ENCODE measurements at regions not wholly inside any gene's neighbourhood (a gene's known extent, or its start where the extent isn't known, plus 50 kb on each side); places are given as distances from the start of the nearest gene placed in this dataset.

DNA sequence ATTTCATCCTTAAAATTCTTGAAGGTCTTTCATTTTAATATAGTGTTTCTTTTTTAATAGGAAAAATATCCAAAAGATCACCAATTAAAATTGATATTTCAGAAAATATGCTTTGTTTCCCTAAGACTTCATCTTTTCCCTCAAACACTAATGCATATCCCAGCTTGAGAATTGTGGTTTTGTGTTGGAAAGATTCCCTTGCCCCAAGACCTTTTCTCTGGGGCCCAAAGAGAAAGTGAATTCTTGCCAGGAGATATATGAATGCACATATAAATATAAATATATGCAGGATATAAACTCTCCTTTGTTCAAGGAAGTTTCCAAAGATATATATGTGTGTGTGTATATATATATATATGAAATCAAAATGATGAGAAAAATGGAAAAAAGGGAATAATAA, 241.2 kb downstream of the FAM76B start:
- H3K27ac ChIP-seq, result no peak overlapping the region
- H3K36me3 ChIP-seq (ENCODE audit: insufficient read depth in 1 of 2, low read depth in 1 of 2), result no peaks in the 10 kb centered on the region
- no peaks in the 10 kb centered on the region for H3K9me3 ChIP-seq
- intact Hi-C loops (cut with DNase I), result no loop called here
- TF ChIP-seq, protein P1, sequence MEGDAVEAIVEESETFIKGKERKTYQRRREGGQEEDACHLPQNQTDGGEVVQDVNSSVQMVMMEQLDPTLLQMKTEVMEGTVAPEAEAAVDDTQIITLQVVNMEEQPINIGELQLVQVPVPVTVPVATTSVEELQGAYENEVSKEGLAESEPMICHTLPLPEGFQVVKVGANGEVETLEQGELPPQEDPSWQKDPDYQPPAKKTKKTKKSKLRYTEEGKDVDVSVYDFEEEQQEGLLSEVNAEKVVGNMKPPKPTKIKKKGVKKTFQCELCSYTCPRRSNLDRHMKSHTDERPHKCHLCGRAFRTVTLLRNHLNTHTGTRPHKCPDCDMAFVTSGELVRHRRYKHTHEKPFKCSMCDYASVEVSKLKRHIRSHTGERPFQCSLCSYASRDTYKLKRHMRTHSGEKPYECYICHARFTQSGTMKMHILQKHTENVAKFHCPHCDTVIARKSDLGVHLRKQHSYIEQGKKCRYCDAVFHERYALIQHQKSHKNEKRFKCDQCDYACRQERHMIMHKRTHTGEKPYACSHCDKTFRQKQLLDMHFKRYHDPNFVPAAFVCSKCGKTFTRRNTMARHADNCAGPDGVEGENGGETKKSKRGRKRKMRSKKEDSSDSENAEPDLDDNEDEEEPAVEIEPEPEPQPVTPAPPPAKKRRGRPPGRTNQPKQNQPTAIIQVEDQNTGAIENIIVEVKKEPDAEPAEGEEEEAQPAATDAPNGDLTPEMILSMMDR (IDR thresholded peaks at IDR 0.05), result no peak
- ATAC-seq (no peak), DNase-seq (no peak)
- no peaks in the 10 kb centered on the region for H3K27me3 ChIP-seq (ENCODE audit: insufficient read depth in 3 of 3, low read length in 2 of 3)
- no peak overlapping the region for H3K4me3 ChIP-seq
- no peaks in the 10 kb centered on the region for H3K4me1 ChIP-seq

DNA sequence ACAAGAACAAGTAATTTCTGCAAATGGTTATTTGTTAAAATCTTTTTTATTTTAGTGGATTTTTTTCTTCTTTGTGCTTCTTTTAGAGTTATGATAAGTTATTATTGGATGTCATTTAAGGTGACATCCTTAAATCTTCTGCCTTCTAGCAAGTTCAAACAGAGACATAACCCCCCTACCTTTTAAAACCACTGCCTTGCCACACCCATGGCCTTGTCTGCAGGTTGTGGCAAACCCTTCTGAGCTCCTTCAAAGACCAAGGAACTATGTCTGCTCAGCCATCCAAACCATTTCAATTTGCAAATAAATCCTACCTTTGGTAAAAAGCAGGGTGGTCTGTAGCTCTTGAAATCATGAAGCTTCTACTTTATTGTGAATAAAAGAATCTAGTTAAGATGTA, 241.6 kb downstream of the FAM76B start:
- intact Hi-C loops (cut with DNase I), result no loop called here
- no peaks in the 10 kb centered on the region for H3K4me1 ChIP-seq
- no peaks in the 10 kb centered on the region for H3K9me3 ChIP-seq
- no peak overlapping the region for H3K27ac ChIP-seq
- ATAC-seq (no peak), DNase-seq (no peak)
- no peak overlapping the region for H3K4me3 ChIP-seq
- H3K36me3 ChIP-seq (ENCODE audit: insufficient read depth in 1 of 2, low read depth in 1 of 2), result no peaks in the 10 kb centered on the region
- TF ChIP-seq, protein P1 (IDR thresholded peaks at IDR 0.05), result no peak
- H3K27me3 ChIP-seq (ENCODE audit: insufficient read depth in 3 of 3, low read length in 2 of 3), result no peaks in the 10 kb centered on the region

DNA sequence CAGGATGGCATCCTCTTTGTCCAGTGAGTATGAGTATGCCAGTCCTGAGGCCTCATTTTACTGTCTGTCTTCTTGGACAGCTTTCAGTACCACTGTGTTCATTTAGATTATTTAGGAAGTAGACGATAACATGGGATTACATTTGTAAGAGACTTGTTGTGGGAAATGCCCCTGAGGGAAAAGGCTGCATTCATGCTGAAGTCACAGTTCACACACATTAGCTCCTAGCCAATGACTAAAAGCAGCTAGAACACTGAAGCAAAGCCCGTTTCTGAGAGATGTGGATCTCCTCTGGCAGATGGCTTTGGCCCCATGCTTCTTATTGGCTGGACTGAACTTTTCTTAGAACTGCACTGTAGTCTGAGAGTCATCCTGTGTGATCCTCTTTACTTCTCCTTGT, 242.4 kb downstream of the FAM76B start:
- Histone ChIP-seq H3K27ac (no peak overlapping the region), H3K4me3 (no peak overlapping the region), H3K9me3 (no peaks in the 10 kb centered on the region), H3K36me3 (ENCODE audit: insufficient read depth in 1 of 2, low read depth in 1 of 2) (no peaks in the 10 kb centered on the region), H3K27me3 (ENCODE audit: insufficient read depth in 3 of 3, low read length in 2 of 3) (no peaks in the 10 kb centered on the region), H3K4me1 (no peaks in the 10 kb centered on the region)
- DNase-seq (no peak), ATAC-seq (no peak)
- TF ChIP-seq, protein P1 (IDR thresholded peaks at IDR 0.05), result no peak
- intact Hi-C loops (cut with DNase I), result no loop called here
- 31 to 56% (median 32%) methylated on average over 2 of the region's 2 CpGs for WGBS, 3 donors

DNA sequence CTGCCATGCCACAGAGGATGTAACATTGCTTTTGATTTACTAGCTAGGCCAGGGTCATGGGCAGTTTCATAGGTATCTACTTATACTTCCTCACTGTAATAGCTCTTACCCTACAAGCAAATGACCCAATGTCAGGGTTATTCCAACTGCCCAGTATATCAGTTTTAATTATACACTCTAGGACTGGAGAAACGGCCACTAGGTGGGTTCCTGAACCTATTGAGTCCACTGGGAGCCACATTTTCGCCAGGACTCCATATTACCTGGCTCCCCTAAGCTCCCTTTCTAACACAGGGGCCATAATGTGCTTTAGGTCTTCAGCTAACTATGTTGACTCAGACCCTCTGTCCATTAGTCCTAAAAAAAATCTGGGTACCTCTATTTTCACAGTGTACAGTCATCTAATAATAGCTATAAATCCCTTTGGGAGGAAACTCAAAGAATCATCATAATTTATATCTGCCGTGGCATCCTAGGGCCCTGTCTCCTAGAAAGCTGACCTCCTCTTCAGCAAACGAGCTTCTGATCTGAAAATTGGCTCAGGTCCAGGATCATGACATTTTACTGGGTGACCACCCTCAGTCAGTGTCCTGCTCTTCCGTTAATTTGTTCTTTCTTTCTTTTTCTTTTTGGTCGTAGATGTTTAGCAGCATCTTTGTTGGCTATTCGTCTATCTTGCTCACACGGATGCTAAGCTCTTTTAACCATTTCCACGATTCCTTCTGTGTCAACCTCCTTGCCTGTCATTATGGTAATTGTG, 244.3 kb downstream of the FAM76B start:
- H3K4me3 ChIP-seq, result no peak overlapping the region
- 65 to 74% (median 72%) methylated on average over 9 of the region's 9 CpGs for WGBS, 3 donors
- no peaks in the 10 kb centered on the region for H3K27me3 ChIP-seq (ENCODE audit: insufficient read depth in 3 of 3, low read length in 2 of 3)
- no peaks in the 10 kb centered on the region for H3K36me3 ChIP-seq (ENCODE audit: insufficient read depth in 1 of 2, low read depth in 1 of 2)
- no peaks in the 10 kb centered on the region for H3K9me3 ChIP-seq
- TF ChIP-seq, protein P1 (IDR thresholded peaks at IDR 0.05), result no peak
- no peak for ATAC-seq
- H3K4me1 ChIP-seq, result no peaks in the 10 kb centered on the region
- no peak for DNase-seq
- no peak overlapping the region for H3K27ac ChIP-seq
- intact Hi-C loops (cut with DNase I), result no loop called here
